Neuronal stem cell (in vitro differentiated cells): ENCODE measurements at regions not wholly inside any gene's neighbourhood (a gene's known extent, or its start where the extent isn't known, plus 50 kb on each side); places are given as distances from the start of the nearest gene placed in this dataset.

ENCODE experiments used
- DNase-seq: peaks from one replicate; pipeline ENCODE4 v3.0.0-alpha.2; 2013; ENCODE audit warnings: low spot score
- H2AFZ ChIP-seq: one replicate; pipeline ENCODE4 v1.6.1; 2013; ENCODE audit warnings: mild to moderate bottlenecking, low read length, inconsistent platforms
- H2AK5ac ChIP-seq: 2 replicates; pipeline ENCODE4 v1.6.1; 2013; ENCODE audit warnings: low read depth, mild to moderate bottlenecking, inconsistent platforms, low read length, moderate library complexity, mixed read lengths
- H2BK120ac ChIP-seq: 2 replicates; pipeline ENCODE4 v1.6.1; 2013; ENCODE audit warnings: low read depth, mild to moderate bottlenecking, inconsistent platforms, low read length, moderate library complexity, mixed read lengths
- H2BK12ac ChIP-seq: one replicate; pipeline ENCODE4 v1.6.1; 2013; ENCODE audit warnings: low read length, inconsistent platforms
- H2BK15ac ChIP-seq: 2 replicates; pipeline ENCODE4 v1.6.1; 2013; ENCODE audit warnings: mild to moderate bottlenecking, low read length, inconsistent platforms, mixed read lengths
- H2BK5ac ChIP-seq: one replicate; pipeline ENCODE4 v1.6.1; 2013; ENCODE audit warnings: inconsistent platforms, mild to moderate bottlenecking, low read length, moderate library complexity
- H3K14ac ChIP-seq: one replicate; pipeline ENCODE4 v1.6.1; 2013; ENCODE audit warnings: low read length, inconsistent platforms
- H3K18ac ChIP-seq: 2 replicates; pipeline ENCODE4 v1.6.1; 2013; ENCODE audit warnings: low read length, inconsistent platforms
- H3K23ac ChIP-seq: 2 replicates; pipeline ENCODE4 v1.6.1; 2013; ENCODE audit warnings: low read depth, mild to moderate bottlenecking, mixed read lengths, low read length, inconsistent platforms; ENCODE audit not compliant: poor library complexity
- H3K27ac ChIP-seq: replicated peaks from 3 replicates; pipeline ENCODE4 v1.5.1; 2013; ENCODE audit warnings: low read length, inconsistent platforms
- H3K27me3 ChIP-seq, 3 experiments: 2 replicates each; pipeline ENCODE4 v1.6.1; 2013; ENCODE audit warnings: low read length in 3 of 3, mild to moderate bottlenecking in 2 of 3, inconsistent platforms in 1 of 3, low read depth in 1 of 3, mixed read lengths in 1 of 3, moderate library complexity in 1 of 3; ENCODE audit not compliant: control insufficient read depth in 3 of 3, insufficient read depth in 3 of 3
- H3K36me3 ChIP-seq, 2 donors: replicated peaks in 1 of 2; 2 replicates each; pipeline ENCODE4 v1.6.1; 2013; ENCODE audit warnings: low read length in 2 of 2; ENCODE audit not compliant: control insufficient read depth in 2 of 2, insufficient read depth in 2 of 2
- H3K4ac ChIP-seq: 2 replicates; pipeline ENCODE4 v1.6.1; 2013; ENCODE audit warnings: inconsistent platforms, mild to moderate bottlenecking, low read length, moderate library complexity
- H3K4me1 ChIP-seq, 2 donors: 1 replicate in 1 of 2; 2 replicates in 1 of 2; pipeline ENCODE4 v1.6.1; 2013; ENCODE audit warnings: low read length in 2 of 2, low read depth in 1 of 2; ENCODE audit not compliant: control insufficient read depth in 2 of 2, insufficient read depth in 1 of 2
- H3K4me2 ChIP-seq: one replicate; pipeline ENCODE4 v1.6.1; 2013; ENCODE audit warnings: mild to moderate bottlenecking, low read length, inconsistent platforms; ENCODE audit not compliant: insufficient read depth, poor library complexity, severe bottlenecking
- H3K4me3 ChIP-seq, 2 donors: 2 replicates each; pipeline ENCODE4 v1.5.1; 2013; ENCODE audit warnings: low read length in 2 of 2, mild to moderate bottlenecking in 2 of 2, inconsistent platforms in 1 of 2, moderate library complexity in 1 of 2
- H3K79me1 ChIP-seq: one replicate; pipeline ENCODE4 v1.6.1; 2013; ENCODE audit warnings: low read depth, mild to moderate bottlenecking, inconsistent platforms, low read length, moderate library complexity
- H3K9ac ChIP-seq: one replicate; pipeline ENCODE4 v1.6.1; 2013; ENCODE audit warnings: mild to moderate bottlenecking, low read depth, low read length, inconsistent platforms; ENCODE audit not compliant: poor library complexity
- H3K9me3 ChIP-seq, 2 donors: replicated peaks in 1 of 2; 2 replicates each; pipeline versions ENCODE3 to v1.6.1; 2013; ENCODE audit warnings: low read length in 2 of 2, mild to moderate bottlenecking in 2 of 2, inconsistent platforms in 1 of 2, low read depth in 1 of 2, mixed read lengths in 1 of 2, moderate library complexity in 1 of 2; ENCODE audit not compliant: control insufficient read depth in 2 of 2, insufficient read depth in 1 of 2
- H4K8ac ChIP-seq: one replicate; pipeline ENCODE4 v1.6.1; 2013; ENCODE audit warnings: low read depth, mild to moderate bottlenecking, inconsistent platforms, low read length, moderate library complexity
- H4K91ac ChIP-seq: one replicate; pipeline ENCODE4 v1.6.1; 2013; ENCODE audit warnings: low read length, low read depth, mild to moderate bottlenecking, inconsistent platforms; ENCODE audit not compliant: poor library complexity
- WGBS, 2 donors: extraction: QIAGEN DNeasy Blood & Tissue Kit; methylation state at CpG; one replicate each; pipeline ENCODE4 v1.1.7; 2013; ENCODE audit warnings: missing lambda C conversion rate in 2 of 2, mixed read lengths in 1 of 2; ENCODE audit not compliant: insufficient read length in 2 of 2, insufficient replicate concordance in 1 of 2; ENCODE audit errors: extremely low coverage in 2 of 2; 5-methylcytosine and 5-hydroxymethylcytosine counted together

- Histone ChIP-seq H2BK5ac (no peak overlapping the region), H3K27me3 (no peaks in the 10 kb centered on the region), H2BK120ac (no peak overlapping the region), H3K23ac (no peak overlapping the region), H3K4ac (no peak overlapping the region), H4K91ac (no peak overlapping the region), H3K4me1 (peaks cover 0 to 5% of the 10 kb centered on the region in 2 donors), H2AFZ (no peak overlapping the region), H3K18ac (no peak overlapping the region), H2BK12ac (no peak overlapping the region), H3K27ac (no peak overlapping the region), H2BK15ac (no peak overlapping the region), H3K9ac (no peak overlapping the region), H3K36me3 (no peaks in the 10 kb centered on the region), H3K79me1 (no peaks in the 10 kb centered on the region), H2AK5ac (no peak overlapping the region), H3K9me3 (no peaks in the 10 kb centered on the region), H4K8ac (no peak overlapping the region), H3K4me3 (no peak overlapping the region), H3K4me2 (no peak overlapping the region), H3K14ac (no peak overlapping the region)
- DNase-seq = peak; percentile 30
Observed at GRCh38 chr6:48567016-48567415, 456.0 kb upstream of the PTCHD4 start.

- H3K23ac ChIP-seq = no peak overlapping the region
- no peak overlapping the region for H3K4ac ChIP-seq
- no peak overlapping the region for H4K8ac ChIP-seq
- H3K9me3 ChIP-seq = no peaks in the 10 kb centered on the region
- H3K4me1 ChIP-seq = peaks cover 0 to 5% of the 10 kb centered on the region in 2 donors
- H3K4me3 ChIP-seq = no peak overlapping the region
- no peaks in the 10 kb centered on the region for H3K79me1 ChIP-seq
- no peak overlapping the region for H2AK5ac ChIP-seq
- no peak overlapping the region for H3K9ac ChIP-seq
- H3K4me2 ChIP-seq = no peak overlapping the region
- H3K27ac ChIP-seq = no peak overlapping the region
- H3K36me3 ChIP-seq = no peaks in the 10 kb centered on the region
- no peak overlapping the region for H2BK120ac ChIP-seq
- DNase-seq = no peak
- H3K14ac ChIP-seq = no peak overlapping the region
- WGBS, 2 donors = no CpG with 5 or more reads among the region's 3 CpGs
- H2BK5ac ChIP-seq = no peak overlapping the region
- no peak overlapping the region for H2BK12ac ChIP-seq
- no peak overlapping the region for H4K91ac ChIP-seq
- H2AFZ ChIP-seq = no peak overlapping the region
- no peaks in the 10 kb centered on the region for H3K27me3 ChIP-seq
- no peak overlapping the region for H2BK15ac ChIP-seq
- H3K18ac ChIP-seq = no peak overlapping the region
Observed at GRCh38 chr6:48564036-48564820, 453.2 kb upstream of the PTCHD4 start.

GRCh38 chr6:48563433-48563832 is 452.4 kb upstream of the PTCHD4 start:
- no peak overlapping the region for H3K4ac ChIP-seq
- H3K27ac ChIP-seq = no peak overlapping the region
- H2BK5ac ChIP-seq = no peak overlapping the region
- no peak overlapping the region for H3K14ac ChIP-seq
- H2AFZ ChIP-seq = no peak overlapping the region
- H3K36me3 ChIP-seq = no peaks in the 10 kb centered on the region
- no CpG with 5 or more reads among the region's 1 CpG for WGBS, 2 donors
- no peak overlapping the region for H2BK120ac ChIP-seq
- no peaks in the 10 kb centered on the region for H3K27me3 ChIP-seq
- H3K9ac ChIP-seq = no peak overlapping the region
- H4K8ac ChIP-seq = no peak overlapping the region
- H3K4me3 ChIP-seq = no peak overlapping the region
- H3K79me1 ChIP-seq = no peaks in the 10 kb centered on the region
- peaks cover 0 to 5% of the 10 kb centered on the region in 2 donors for H3K4me1 ChIP-seq
- H2AK5ac ChIP-seq = no peak overlapping the region
- H2BK15ac ChIP-seq = no peak overlapping the region
- no peak overlapping the region for H4K91ac ChIP-seq
- H3K18ac ChIP-seq = no peak overlapping the region
- H3K23ac ChIP-seq = no peak overlapping the region
- DNase-seq = no peak
- no peak overlapping the region for H2BK12ac ChIP-seq
- no peak overlapping the region for H3K4me2 ChIP-seq
- no peaks in the 10 kb centered on the region for H3K9me3 ChIP-seq

GRCh38 chr6:48560408-48560807 is 449.4 kb upstream of the PTCHD4 start:
- H3K4me1 ChIP-seq = peaks cover 0 to 5% of the 10 kb centered on the region in 2 donors
- no peak overlapping the region for H3K18ac ChIP-seq
- H3K4ac ChIP-seq = no peak overlapping the region
- no peaks in the 10 kb centered on the region for H3K79me1 ChIP-seq
- H3K9me3 ChIP-seq = no peaks in the 10 kb centered on the region
- H4K8ac ChIP-seq = no peak overlapping the region
- H2BK15ac ChIP-seq = no peak overlapping the region
- no peak overlapping the region for H3K4me3 ChIP-seq
- no peak overlapping the region for H3K4me2 ChIP-seq
- no peak overlapping the region for H3K9ac ChIP-seq
- H2AK5ac ChIP-seq = no peak overlapping the region
- no CpG with 5 or more reads among the region's 3 CpGs for WGBS, 2 donors
- H3K14ac ChIP-seq = no peak overlapping the region
- DNase-seq = no peak
- no peak overlapping the region for H2BK120ac ChIP-seq
- no peaks in the 10 kb centered on the region for H3K27me3 ChIP-seq
- no peak overlapping the region for H4K91ac ChIP-seq
- H3K36me3 ChIP-seq = no peaks in the 10 kb centered on the region
- H3K23ac ChIP-seq = no peak overlapping the region
- H3K27ac ChIP-seq = no peak overlapping the region
- H2BK12ac ChIP-seq = no peak overlapping the region
- H2BK5ac ChIP-seq = no peak overlapping the region
- H2AFZ ChIP-seq = no peak overlapping the region
